ENCODE measurements at regions not wholly inside any gene's neighbourhood (a gene's known extent, or its start where the extent isn't known, plus 50 kb on each side); places are given as distances from the start of the nearest gene placed in this dataset.
"Not testable (repeated sequence)": the region's sequence is repeated elsewhere in the genome, so short reads cannot be mapped to it uniquely, and the experiment has no call there.

DNA sequence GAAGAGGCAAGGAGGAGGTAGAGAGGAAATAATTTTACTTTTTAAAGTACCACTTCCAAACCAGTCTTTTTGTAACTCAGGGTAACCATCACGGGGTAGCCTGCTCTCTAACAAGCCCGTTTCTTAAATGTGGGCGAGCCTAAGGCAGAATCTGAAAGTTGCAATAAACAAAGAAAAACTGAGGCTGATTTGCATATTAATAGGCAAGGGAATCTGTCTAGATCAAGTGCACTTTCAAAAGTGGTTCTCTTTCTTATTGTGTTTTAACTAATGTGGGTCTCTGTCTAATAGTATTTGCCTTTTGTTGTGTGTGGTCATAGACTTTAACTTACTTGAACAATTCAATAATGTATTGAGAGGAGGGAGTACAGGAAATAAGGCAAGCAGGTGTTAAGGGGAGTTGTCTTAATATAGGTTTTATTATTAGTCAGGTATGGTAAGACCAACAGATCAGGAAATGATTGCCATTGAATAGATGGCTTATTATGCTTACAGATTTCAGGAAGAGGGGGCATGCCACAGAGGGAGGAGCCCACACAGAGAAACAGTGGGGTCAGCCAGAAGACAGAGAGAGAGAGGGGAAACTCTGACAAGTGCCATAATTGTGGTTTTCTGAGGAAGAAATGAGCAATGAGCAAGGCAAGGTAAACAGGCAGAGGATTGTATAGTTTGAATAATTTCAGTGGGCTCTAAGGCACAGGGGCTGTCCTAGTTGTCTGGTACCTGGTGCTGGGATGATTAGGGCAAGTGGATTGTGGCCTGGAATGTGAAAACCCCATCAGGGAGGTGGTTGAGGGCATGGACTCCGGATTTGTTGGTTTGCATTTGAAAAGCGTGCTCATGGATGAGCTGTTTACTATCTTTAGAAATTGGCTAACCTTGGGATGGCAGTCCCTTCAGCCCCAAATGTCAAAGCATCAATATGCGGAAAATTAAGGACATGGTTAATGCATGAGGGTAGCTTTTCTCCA lies 237.2 kb downstream of the TOX3 start:
- no peak for DNase-seq

- DNase-seq, result no peak
Observed at GRCh38 chr16:52308051-52308450, 238.9 kb downstream of the TOX3 start.

DNA sequence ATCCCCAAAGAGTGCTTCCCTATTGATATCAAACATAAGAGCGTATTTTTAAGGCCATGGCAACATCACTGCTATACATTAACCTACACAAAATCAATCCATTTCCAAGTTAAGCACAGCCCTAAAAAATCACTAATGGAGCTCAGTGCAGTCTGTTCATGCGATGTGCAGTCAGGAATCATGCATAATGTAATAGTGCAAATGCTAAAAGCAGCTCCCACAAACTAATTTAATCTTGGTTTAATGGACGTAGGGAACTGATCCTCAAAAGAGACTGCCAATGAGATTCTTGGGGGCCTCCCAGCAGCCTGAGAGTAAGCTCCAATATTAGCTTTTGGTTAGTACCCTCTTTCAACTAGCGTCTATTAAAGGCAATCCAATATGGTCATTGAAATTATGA lies 245.9 kb downstream of the TOX3 start:
- no peak for DNase-seq

GRCh38 chr16:52298769-52299168 lies 248.2 kb downstream of the TOX3 start:
- DNase-seq, result no peak

DNA sequence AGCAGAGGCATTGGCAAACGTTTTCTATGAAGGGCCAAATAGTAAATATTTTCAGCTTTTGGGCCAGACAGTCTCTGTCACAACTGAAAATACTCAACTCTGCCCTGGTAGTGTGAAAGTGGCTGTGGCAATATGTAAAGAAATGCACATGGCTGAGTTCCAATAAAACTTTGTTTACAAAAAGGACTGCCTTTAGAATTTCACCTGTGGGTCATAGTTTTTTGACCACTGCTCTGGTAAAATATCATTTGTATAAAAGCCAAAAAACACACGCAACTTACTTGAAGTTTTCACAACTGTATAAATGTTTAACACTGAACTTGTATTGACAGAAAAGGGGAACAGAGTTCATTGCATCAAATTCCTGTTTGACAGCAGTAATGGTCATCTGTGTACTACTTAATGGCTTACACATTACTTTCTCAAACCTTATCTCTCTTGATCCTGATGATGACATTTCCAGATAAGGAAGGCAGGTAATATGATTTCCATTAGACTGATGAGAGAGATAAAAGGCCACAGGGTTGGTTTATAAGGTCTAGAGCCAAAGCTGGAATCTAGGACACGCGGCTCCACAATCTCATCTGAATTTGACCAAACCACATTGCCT lies 250.1 kb downstream of the TOX3 start:
- DNase-seq, result not testable (repeated sequence)

- no peak for DNase-seq
Observed at GRCh38 chr16:52296076-52296475, 250.9 kb downstream of the TOX3 start.

- DNase-seq, result no peak
Observed at GRCh38 chr16:52294660-52295059, 252.3 kb downstream of the TOX3 start.

DNA sequence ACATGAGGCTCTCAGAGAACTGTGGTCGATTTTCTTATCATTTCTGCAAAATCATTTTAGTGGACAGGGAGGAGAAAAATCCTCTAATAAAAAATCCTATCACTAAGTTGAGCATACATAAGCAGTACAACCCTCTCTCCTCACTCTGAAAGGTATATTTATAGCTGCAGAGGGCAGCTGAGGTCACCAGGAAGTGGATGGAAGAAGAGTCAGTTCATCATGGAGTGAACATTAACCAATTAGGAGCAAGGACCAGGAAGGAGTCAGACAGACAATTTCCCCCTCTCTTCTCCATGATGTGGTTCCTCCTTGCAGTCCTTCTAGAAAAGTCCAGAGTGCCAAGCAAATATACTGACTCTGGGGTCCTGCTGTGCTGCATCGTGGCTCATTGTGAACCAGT lies 253.7 kb downstream of the TOX3 start:
- no peak for DNase-seq

- no peak for DNase-seq
Observed at GRCh38 chr16:52283584-52284375, 263.2 kb downstream of the TOX3 start.

DNA sequence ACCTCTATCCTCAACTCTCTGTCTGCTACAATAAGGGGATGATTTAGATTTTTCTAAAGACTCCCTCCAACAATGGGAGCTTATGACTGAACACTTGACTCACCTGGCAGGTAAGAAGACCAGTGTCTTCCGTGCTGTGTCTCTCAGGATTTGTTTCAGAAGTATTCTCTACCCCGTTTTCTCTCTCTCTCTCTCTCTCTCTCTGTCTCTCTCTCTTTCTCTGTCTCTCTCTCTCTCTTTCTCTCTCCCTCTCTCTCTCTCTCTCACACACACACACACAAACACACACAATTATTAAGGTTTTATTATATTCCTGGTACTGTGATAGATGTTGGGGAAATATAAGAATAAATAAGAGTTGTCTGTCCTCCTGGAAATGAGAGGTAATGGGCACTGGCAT lies 263.9 kb downstream of the TOX3 start:
- no peak for DNase-seq

DNA sequence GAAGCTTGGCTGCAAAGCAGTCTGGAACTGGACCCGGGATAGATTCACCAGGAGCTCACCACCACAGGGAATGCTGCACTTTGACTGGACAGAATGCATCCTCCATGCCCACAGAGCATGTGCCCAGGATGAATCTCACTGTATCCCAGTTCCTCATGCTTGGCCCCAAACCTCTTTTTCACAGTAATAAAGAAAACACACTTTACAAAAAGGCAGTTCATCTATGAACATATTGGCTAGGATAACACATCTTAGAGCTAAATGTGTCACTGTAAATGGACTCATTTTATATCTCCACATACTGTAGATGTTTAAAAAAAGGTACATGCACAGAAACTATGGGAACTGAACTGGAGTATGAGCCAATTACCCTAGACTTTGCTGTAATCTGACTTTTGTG lies 266.9 kb downstream of the TOX3 start:
- no peak for DNase-seq

- no peak for DNase-seq
Observed at GRCh38 chr16:52271088-52271750, 275.7 kb downstream of the TOX3 start.

DNA sequence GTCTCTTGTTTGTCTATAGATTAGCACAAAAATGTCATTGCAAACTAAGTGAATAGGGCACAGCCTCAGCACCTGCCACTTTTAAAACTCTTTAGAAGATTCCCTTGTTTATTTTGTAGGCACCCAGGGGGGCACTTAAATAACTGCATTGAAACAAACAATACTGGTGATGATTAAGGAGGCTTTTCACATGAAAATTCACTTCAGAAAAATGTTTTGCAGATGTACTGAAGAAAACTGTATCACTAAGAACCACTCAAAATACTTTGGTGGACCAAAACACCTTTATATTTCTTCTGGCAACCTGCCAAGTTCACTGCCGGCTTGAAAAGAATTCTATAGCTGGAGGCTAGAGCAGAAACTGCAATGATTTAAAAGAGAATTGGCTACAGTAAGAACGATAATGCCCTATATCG lies 281.5 kb downstream of the TOX3 start:
- no peak for DNase-seq

DNA sequence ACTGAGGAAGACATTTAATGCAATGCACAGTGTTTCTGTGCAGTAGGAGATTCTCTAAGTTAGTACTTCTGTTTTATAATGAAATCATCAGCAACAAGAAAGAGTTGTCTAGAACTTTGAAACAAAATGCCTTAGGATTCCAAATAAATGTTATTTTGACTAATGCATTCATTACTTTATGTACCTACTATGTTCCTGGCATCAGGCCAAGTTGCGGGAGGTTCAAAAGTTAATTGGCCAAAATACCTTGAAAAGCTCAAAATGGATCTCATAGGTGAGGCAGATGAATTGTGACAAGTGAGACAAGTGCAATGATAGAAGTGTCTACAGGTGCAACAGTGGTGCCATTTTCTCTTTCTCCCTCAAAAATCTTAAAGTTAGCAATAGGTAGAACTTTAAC lies 289.4 kb downstream of the TOX3 start:
- DNase-seq, result no peak

GRCh38 chr16:52256310-52257078 lies 290.4 kb downstream of the TOX3 start:
- no peak for DNase-seq

- DNase-seq, result no peak
Observed at GRCh38 chr16:52254746-52255145, 292.2 kb downstream of the TOX3 start.

- no peak for DNase-seq
Observed at GRCh38 chr16:52252680-52253079, 294.3 kb downstream of the TOX3 start.

DNA sequence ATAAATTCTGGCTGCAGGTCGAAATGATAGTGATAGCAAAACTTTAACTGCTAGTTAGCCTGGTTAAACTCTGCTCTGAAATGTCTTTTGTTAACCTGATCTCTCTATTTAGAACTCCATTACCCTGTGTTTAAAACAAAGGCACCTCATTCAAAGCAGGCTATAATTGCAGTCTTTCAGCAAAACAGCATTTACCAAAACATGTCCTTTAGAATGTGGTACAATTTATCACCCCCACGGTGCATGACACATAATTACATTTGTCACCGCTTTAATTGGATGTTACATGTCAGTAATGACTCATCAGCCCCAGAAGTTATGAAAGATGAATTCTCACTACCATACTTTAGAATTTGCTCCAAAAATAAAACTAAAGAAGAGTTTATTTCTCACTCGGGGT lies 295.4 kb downstream of the TOX3 start:
- no peak for DNase-seq

GRCh38 chr16:52247737-52248136 lies 299.2 kb downstream of the TOX3 start:
- DNase-seq, result no peak

DNA sequence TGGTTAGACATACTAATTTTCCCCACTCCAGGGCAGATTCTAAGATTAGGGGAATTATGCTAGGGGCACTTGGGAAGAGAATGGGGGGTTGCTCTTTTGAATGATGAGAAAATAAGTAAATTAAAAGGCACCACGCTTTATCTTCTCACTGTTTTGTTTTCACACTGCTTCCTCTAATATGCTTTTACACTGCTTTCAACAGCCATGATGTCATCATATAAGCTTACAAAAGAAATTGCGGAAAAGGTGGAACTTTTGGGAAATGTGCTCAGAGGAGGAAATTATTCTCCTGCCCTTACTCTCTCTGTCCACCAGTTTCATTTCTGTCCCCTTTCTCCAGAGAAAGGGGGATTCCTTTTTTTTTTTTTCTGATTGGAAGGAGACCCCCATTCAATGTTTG lies 308.2 kb downstream of the TOX3 start:
- DNase-seq, result no peak

DNA sequence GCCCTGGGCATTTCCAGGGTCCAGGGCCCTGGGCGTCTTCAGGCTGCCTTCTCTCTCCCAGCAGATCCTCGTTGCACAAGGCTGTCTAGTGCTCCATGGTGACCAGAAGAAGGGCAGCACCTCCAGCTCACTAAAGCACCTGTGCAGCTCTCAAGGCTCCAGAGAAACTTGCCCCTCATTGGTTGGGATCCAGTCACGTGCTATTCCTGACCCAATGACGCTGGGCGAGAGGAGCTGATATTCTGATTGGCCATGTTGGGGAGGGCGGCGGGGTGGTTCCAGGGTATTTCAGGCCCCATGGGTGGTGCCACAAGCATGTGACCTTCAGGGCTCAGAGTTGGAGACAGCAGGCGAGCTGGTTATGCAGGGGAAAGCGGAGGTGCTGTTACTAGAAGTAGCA lies 309.1 kb downstream of the TOX3 start:
- no peak for DNase-seq

DNA sequence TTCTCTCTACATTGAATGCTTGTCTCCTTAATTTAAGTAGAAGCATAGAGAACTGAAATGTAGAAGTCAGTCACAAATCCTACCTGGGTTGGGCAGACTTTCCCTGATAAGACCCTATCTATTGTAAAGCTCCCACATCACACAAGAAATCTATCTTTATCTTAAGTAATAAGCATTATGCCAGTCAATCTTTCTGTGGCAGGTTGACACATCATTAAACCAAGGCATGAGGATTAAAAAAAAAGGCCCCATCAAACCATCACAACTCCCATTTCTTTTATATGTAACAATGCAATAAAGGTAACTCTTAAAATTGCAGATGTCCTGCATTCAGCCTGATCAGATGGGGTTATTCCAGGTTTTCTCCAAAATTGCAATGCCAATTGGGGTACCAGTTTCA lies 311.8 kb downstream of the TOX3 start:
- DNase-seq, result no peak
